PC-9 (cell line): ENCODE measurements at regions not wholly inside any gene's neighbourhood (a gene's known extent, or its start where the extent isn't known, plus 50 kb on each side); places are given as distances from the start of the nearest gene placed in this dataset.

Source experiments
- CTCF ChIP-seq: fragments of 200-600 bp; sonication (generic); conservative IDR thresholded peaks from 2 replicates; pipeline ENCODE4 v1.6.1; 2017; ENCODE audit warnings: mixed run types, antibody characterized with exemption, mild to moderate bottlenecking, moderate library complexity
- EZH2 ChIP-seq: fragments of 200-600 bp; sonication (generic); IDR thresholded peaks from 2 replicates; pipeline ENCODE4 v1.8.0; 2017; ENCODE audit warnings: antibody characterized with exemption, low read depth

- TF ChIP-seq CTCF (no peak), EZH2 (no peak)
Observed at GRCh38 chr20:1809131-1809572, 86.1 kb upstream of the SIRPA start.
